ENCODE measurements at regions not wholly inside any gene's neighbourhood (a gene's known extent, or its start where the extent isn't known, plus 50 kb on each side); places are given as distances from the start of the nearest gene placed in this dataset.

GRCh38 chr9:118091226-118091625 lies 387.0 kb downstream of the TLR4 start:
- TF ChIP-seq, protein P1, sequence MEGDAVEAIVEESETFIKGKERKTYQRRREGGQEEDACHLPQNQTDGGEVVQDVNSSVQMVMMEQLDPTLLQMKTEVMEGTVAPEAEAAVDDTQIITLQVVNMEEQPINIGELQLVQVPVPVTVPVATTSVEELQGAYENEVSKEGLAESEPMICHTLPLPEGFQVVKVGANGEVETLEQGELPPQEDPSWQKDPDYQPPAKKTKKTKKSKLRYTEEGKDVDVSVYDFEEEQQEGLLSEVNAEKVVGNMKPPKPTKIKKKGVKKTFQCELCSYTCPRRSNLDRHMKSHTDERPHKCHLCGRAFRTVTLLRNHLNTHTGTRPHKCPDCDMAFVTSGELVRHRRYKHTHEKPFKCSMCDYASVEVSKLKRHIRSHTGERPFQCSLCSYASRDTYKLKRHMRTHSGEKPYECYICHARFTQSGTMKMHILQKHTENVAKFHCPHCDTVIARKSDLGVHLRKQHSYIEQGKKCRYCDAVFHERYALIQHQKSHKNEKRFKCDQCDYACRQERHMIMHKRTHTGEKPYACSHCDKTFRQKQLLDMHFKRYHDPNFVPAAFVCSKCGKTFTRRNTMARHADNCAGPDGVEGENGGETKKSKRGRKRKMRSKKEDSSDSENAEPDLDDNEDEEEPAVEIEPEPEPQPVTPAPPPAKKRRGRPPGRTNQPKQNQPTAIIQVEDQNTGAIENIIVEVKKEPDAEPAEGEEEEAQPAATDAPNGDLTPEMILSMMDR (IDR thresholded peaks at IDR 0.05) = no peak
- TF ChIP-seq TCF7L2 (IDR thresholded peaks at IDR 0.05; ENCODE audit: low read depth, low read length) (no peak), POLR2AphosphoS5 (IDR thresholded peaks at IDR 0.05; ENCODE audit: low read depth, low read length) (no peak)

Measured in Panc1 (cell line).